NCI-H146 treated with DMSO at 0.1 percent for 48 hours (cell line): ENCODE measurements at regions not wholly inside any gene's neighbourhood (a gene's known extent, or its start where the extent isn't known, plus 50 kb on each side); places are given as distances from the start of the nearest gene placed in this dataset.
"Not testable (repeated sequence)": the region's sequence is repeated elsewhere in the genome, so short reads cannot be mapped to it uniquely, and the experiment has no call there.

ENCODE experiments used
- DNase-seq: peaks from one replicate; lab custom pipeline; 2025; ENCODE audit not compliant: unreplicated experiment; lab: John Stamatoyannopoulos, UW

DNA sequence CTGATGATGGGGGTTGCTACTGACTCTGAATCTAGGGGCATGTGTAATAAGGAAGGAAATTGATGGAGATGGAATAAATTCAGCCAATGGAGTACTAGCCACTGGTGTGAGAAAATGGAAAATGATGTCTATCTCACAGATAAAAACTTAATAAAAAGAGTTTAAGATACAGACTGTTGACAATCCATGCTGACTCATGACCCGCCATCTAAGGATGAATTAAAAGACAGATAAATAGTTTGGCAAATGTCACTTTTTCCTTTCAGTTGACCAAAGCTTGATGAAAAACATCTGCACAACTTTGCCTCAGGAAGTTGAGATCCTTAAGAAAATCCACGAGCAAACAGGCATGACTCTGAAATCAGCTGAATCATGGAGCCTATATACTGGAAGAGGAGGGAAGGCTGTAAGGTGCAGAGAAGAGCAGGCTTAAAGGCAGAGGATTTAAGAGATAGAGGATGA, 82.6 kb upstream of the BMP5 start:
- DNase-seq: no peak

DNA sequence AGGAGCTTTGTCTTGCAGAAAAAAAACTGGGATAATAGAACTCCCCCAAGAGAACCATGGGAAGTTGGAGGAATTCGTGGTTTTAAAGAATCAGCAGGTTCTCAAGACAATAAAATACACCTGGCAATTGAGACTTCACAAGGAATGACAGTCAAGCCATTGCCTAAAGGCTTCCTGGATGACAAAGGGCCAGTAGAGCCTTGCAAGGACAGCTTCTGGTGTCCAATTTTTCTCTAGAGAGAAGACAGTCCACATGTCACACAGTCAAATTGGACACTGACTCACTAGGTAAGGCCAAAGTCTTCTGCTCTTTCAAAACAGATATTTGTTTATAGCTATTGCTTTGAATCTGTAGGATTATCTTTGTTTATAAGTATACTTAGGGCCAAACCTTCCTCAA, 80.3 kb upstream of the BMP5 start:
- DNase-seq: no peak

DNA sequence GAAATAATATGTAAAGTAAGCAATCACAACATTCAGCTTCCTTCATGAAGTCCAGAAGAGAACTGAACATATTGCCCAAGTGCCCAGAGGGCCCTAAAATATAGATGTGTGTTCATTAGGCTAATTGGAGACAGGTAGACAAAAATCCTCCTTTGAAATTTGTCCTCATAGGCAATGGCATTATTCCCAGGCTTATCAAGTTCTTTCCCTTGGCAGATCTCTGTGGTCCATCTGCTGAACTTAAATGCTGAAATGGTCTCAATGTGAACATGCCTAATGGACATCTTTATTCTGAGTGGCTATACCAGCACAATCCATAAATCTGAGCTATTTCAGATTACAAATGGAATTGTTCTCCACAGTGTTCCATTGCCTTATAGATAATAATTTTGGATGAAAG, 79.0 kb upstream of the BMP5 start:
- no peak for DNase-seq

DNA sequence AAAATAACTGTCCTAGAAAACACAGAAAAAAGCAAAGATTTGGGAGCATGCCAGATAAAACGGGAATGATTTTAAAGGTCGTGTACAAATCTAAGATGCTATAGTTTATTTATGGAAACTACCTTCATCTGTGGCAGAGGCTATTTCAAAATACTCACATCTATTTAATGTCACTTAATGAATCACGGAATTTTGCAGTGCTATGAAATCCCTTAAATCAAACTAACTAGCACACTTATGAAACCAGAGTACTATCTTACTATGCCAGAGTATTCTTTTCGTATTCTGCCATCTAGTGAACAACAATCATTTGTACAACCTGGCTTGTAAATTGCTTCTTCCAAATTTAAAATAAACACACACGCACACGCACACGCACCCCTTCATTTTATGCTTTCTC, 77.9 kb upstream of the BMP5 start:
- DNase-seq: no peak

DNA sequence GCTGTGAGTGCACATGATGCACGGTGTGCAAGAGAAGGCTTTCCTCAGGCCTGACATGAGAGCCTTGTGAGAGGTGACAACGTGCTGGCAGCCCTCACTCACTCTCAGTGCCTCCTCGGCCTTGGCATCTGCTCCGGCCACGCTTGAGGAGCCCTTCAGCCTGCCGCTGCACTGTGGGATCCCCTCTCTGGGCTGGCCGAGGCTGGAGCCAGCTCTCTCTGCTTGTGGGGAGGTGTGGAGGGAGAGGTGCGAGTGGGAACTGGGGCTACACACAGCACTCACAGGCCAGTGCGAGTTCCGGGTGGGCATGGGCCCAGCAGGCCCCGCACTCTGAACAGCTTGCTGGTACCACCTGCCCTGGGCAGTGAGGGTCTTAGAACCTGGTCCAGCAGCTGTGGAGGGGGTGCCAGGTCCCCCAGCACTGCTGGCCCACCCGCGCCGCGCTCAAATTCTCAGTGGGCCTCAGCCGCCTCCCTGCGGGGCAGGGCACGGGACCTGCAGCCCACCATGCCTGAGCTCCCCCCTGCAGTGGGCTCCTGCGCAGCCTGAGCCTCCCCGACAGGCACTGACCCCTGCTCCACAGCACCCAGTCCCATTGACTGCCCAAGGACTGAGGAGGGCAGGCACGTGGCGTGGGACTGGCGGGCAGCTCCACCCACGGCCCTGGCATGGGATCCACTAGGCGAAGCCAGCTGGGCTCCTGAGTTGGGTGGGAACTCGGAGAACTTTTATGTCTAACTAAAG, 74.9 kb upstream of the BMP5 start:
- DNase-seq: no peak

DNA sequence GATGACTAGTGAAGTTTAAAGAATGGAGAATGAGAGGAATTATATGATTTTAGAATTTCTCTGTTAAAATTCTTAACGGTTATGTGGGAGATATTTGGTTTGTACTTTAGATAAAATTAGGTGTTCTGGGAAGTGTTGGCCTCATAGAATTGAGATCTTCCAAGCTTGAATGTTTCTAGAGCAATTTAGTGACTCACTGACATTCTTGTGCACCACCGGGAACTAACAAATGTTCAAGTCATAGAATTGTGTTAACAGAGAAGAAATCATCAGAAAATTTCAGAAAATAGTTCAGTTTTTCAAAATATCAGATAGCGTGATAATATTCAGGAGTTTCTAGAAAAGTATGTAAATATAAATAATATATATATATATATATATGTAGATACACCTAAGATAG, 67.9 kb upstream of the BMP5 start:
- DNase-seq: no peak

DNA sequence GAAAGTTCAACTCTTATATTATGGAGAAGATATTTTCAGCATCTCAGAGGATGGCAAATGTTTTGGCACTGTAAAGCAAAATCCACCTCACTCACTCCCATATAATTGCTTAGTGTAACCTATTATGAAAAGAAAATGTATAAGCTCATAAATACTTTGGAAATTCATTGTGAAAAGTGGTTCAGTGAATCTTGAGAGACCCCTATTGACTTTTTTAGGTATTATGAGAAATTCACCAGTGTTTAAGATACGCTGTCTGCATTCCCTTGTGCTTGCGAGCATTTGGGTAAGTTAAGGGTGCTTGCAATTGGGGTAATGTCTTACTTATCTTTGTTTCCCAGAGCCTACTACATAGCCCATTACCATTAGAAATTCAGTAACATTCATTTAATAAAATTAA, 66.3 kb upstream of the BMP5 start:
- no peak for DNase-seq

DNA sequence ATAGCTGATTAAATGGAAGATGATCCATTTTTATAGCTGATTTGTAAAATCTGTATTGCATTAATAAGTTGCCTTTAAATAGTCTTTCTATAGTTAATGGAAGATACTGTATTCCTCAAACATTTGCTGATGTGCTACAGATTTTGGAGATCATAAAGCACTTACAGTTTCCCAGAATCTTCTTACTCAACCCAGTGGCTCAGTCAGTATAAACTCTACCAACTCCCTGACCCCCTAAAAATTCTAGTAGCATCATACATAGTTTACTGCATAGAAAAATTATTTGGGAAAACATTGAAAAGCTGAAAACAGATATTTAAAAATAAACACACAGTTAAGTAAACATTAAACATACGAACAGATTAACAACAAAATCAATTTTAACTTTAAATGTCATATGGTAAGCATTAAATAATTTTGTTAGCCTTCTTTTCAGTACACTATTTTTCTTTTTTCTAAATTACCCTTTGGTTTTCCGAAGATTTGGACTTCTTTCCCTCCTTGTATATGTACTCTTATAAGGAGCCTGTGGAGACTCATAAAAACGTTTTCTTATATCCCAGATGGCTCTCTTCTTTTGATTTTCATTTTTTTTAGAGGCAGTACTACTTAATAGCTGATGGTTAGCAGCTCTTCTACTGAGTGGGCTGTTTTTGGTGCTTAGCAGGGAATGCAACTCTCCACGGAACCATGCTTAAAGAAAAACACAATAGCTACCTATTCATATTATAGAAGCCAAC, 62.7 kb upstream of the BMP5 start:
- DNase-seq: no peak

DNA sequence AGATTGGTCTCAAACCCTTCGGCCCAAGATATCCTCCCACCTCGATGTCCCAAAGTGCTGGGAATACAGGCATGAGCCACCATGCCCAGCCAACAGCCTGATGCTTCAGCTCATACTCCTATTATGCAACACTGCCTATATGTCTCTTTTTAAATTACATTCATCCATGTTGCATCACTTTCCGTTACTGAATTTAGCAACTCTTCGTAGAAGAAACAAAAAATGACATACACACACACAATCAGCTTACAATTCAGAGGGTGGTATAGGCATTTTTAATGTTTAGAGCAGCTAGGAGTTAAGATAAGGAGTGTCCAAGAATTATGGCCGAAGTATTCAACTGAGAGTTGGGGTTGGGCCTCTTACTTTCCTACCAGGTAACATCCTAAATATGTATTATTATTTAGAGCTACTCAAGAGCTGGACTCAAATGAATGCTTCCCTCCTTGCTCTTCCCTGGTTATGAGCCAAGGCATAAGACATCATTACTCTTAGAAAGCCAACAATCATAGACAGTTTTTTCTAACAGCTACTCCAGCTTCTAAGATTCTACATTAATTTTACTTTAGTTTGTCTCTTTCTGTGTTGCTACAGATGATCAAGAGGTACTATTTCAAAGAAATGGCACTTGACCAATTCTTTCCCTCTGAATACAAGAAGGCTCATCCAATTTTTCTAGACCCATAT, 62.0 kb upstream of the BMP5 start:
- DNase-seq: no peak

DNA sequence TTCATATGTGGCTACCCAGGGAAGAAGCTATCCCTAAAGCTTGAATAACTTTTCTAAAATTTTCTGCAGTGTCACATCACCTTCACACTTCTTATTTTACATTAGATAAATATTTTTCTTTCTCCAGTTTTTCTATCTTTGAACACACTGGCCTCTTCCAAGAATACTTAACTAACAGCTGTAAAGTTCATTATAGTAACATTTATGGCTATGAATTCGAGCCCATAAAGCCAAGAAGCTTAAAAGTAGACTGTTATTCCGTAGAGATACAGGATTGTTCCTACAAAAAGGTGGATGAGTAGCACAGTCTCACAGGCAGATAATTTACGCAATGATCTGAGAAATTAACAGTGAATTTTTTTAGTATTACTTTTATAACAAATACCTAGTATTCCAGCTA, 55.7 kb upstream of the BMP5 start:
- no peak for DNase-seq

DNA sequence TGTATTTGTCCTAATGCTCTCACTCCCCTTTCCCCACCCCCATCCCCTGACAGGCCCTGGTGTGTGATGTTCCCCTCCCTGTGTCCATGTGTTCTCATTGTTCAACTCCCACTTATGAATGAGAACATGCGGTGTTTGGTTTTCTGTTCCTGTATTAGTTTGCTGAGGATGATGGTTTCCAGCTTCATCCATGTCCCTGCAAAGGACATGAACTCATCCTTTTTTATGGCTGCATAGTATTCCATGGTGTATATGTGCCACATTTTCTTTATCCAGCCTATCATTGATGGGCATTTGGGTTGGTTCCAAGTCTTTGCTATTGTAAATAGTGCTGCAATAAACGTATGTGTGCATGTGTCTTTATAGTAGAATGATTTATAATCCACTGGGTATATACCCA, 52.3 kb upstream of the BMP5 start:
- not testable (repeated sequence) for DNase-seq

DNA sequence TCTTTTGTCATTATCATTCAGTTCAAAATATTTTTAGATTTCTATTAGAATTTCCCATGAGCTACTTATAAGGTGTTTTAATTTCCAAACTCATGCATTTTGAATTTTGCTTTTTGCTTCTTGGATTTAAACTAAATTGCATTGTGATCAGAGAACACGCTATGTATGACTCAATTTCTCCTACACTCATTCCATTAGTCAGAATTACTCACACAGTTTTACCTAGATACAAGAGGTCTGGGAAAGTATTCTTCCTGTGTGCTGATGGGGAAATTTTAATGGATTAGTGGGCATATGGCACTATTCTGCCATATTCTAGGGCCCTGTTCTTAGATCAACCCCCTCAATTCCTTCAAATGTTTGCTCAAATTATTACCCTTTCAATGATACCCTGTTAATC, 49.9 kb upstream of the BMP5 start:
- DNase-seq: no peak
